ENCODE measurements at regions not wholly inside any gene's neighbourhood (a gene's known extent, or its start where the extent isn't known, plus 50 kb on each side); places are given as distances from the start of the nearest gene placed in this dataset.

GRCh38 chr12:67514502-67514901 lies 134.0 kb upstream of the DYRK2 start:
- Histone ChIP-seq H3K36me3 (ENCODE audit: control insufficient read depth in 4 of 4, insufficient read depth in 3 of 4, low read depth in 1 of 4, low read length in 3 of 4) (no peaks in the 10 kb centered on the region), H3K27me3 (ENCODE audit: control insufficient read depth in 4 of 4, insufficient read depth in 4 of 4, low read length in 3 of 4) (peaks cover 0 to 4% (median 0%) of the 10 kb centered on the region in 4 donors), H3K9ac (ENCODE audit: low read depth in 1 of 2, low read length in 2 of 2) (no peak overlapping the region), H3K9me3 (ENCODE audit: control insufficient read depth in 4 of 4, low read length in 3 of 4) (no peaks in the 10 kb centered on the region), H3K4me3 (ENCODE audit: low read depth in 1 of 3, low read length in 3 of 3) (no peak overlapping the region), H3K4me1 (ENCODE audit: control insufficient read depth in 4 of 4, insufficient read depth in 4 of 4, low read length in 3 of 4) (no peaks in the 10 kb centered on the region), H3K27ac (ENCODE audit: low read depth in 1 of 2, low read length in 2 of 2) (no peak overlapping the region)
- 78% methylated on average over 3 of the region's 3 CpGs for WGBS
- DNase-seq (ENCODE audit: low spot score): no peak
- TF ChIP-seq SP1 (IDR thresholded peaks at IDR 0.05): no peak
- no peak for TF ChIP-seq RAD21 (IDR thresholded peaks at IDR 0.05)
- no peak for TF ChIP-seq HNF4A (conservative IDR thresholded peaks at IDR 0.05)
- TF ChIP-seq YY1 (IDR thresholded peaks at IDR 0.05): no peak

GRCh38 chr12:67515679-67516340 lies 132.7 kb upstream of the DYRK2 start:
- no peak for DNase-seq (ENCODE audit: low spot score)
- Histone ChIP-seq H3K36me3 (ENCODE audit: control insufficient read depth in 4 of 4, insufficient read depth in 3 of 4, low read depth in 1 of 4, low read length in 3 of 4) (no peaks in the 10 kb centered on the region), H3K27ac (ENCODE audit: low read depth in 1 of 2, low read length in 2 of 2) (no peak overlapping the region), H3K27me3 (ENCODE audit: control insufficient read depth in 4 of 4, insufficient read depth in 4 of 4, low read length in 3 of 4) (peaks cover 0 to 4% (median 0%) of the 10 kb centered on the region in 4 donors), H3K4me3 (ENCODE audit: low read depth in 1 of 3, low read length in 3 of 3) (no peak overlapping the region), H3K9me3 (ENCODE audit: control insufficient read depth in 4 of 4, low read length in 3 of 4) (no peaks in the 10 kb centered on the region), H3K9ac (ENCODE audit: low read depth in 1 of 2, low read length in 2 of 2) (no peak overlapping the region), H3K4me1 (ENCODE audit: control insufficient read depth in 4 of 4, insufficient read depth in 4 of 4, low read length in 3 of 4) (no peaks in the 10 kb centered on the region)
- WGBS: 45% methylated on average over 10 of the region's 10 CpGs
- TF ChIP-seq, protein P1, sequence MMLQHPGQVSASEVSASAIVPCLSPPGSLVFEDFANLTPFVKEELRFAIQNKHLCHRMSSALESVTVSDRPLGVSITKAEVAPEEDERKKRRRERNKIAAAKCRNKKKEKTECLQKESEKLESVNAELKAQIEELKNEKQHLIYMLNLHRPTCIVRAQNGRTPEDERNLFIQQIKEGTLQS (IDR thresholded peaks at IDR 0.05): no peak
- no peak for TF ChIP-seq SP1 (IDR thresholded peaks at IDR 0.05)
- TF ChIP-seq JUND (IDR thresholded peaks at IDR 0.05): no peak
- TF ChIP-seq EGR1 (IDR thresholded peaks at IDR 0.05; ENCODE audit: low read depth in 2 of 2): no peak
- no peak for TF ChIP-seq ZBTB33 (IDR thresholded peaks at IDR 0.05)
- TF ChIP-seq FOXA2 (IDR thresholded peaks at IDR 0.05): no peak
- TF ChIP-seq YY1 (IDR thresholded peaks at IDR 0.05): no peak
- no peak for TF ChIP-seq REST (IDR thresholded peaks at IDR 0.05)
- no peak for TF ChIP-seq GABPA (IDR thresholded peaks at IDR 0.05 in 1 of 2, conservative IDR thresholded peaks at IDR 0.05 in 1 of 2)
- TF ChIP-seq, protein P2, sequence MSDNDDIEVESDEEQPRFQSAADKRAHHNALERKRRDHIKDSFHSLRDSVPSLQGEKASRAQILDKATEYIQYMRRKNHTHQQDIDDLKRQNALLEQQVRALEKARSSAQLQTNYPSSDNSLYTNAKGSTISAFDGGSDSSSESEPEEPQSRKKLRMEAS (IDR thresholded peaks at IDR 0.05): no peak
- no peak for TF ChIP-seq HNF4G (IDR thresholded peaks at IDR 0.05)
- TF ChIP-seq TAF1 (conservative IDR thresholded peaks at IDR 0.05): no peak
- TF ChIP-seq NR2F2 (IDR thresholded peaks at IDR 0.05): no peak
- TF ChIP-seq HNF4A (conservative IDR thresholded peaks at IDR 0.05): no peak
- no peak for TF ChIP-seq FOXA1 (IDR thresholded peaks at IDR 0.05)
